ENCODE measurements at regions not wholly inside any gene's neighbourhood (a gene's known extent, or its start where the extent isn't known, plus 50 kb on each side); places are given as distances from the start of the nearest gene placed in this dataset.

DNA sequence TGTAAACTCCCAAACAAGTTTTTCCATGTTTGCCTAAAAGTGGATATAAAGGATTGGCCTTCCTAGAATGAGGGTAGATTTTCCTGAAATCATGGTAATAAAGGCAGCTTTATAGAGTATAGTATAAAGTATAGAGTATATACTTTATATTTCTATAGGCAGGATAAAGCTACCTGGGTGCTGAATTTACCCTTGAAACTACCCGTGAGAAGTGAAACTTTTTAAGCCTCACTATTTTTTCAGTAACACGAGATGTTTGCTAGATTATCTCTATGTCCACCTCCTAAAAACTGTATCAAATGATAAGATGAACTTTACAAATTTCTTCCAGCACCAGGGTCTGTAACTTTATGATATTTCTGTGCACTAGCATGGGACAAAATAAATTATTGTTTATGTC is 340.0 kb upstream of the GALNTL6 start:
- no peak overlapping the region for H3K4me3 ChIP-seq (ENCODE audit: low read depth in 1 of 2, low read length in 1 of 2)
- no peak overlapping the region for H3K27ac ChIP-seq
- H3K9me3 ChIP-seq: no peaks in the 10 kb centered on the region
- TF ChIP-seq, protein P1, sequence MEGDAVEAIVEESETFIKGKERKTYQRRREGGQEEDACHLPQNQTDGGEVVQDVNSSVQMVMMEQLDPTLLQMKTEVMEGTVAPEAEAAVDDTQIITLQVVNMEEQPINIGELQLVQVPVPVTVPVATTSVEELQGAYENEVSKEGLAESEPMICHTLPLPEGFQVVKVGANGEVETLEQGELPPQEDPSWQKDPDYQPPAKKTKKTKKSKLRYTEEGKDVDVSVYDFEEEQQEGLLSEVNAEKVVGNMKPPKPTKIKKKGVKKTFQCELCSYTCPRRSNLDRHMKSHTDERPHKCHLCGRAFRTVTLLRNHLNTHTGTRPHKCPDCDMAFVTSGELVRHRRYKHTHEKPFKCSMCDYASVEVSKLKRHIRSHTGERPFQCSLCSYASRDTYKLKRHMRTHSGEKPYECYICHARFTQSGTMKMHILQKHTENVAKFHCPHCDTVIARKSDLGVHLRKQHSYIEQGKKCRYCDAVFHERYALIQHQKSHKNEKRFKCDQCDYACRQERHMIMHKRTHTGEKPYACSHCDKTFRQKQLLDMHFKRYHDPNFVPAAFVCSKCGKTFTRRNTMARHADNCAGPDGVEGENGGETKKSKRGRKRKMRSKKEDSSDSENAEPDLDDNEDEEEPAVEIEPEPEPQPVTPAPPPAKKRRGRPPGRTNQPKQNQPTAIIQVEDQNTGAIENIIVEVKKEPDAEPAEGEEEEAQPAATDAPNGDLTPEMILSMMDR (IDR thresholded peaks at IDR 0.05): no peak
- H3K4me1 ChIP-seq (ENCODE audit: control insufficient read depth in 1 of 2, insufficient read depth in 1 of 2, low read depth in 1 of 2, low read length in 1 of 2): no peaks in the 10 kb centered on the region
- no peaks in the 10 kb centered on the region for H3K36me3 ChIP-seq
- H3K27me3 ChIP-seq: no peaks in the 10 kb centered on the region

DNA sequence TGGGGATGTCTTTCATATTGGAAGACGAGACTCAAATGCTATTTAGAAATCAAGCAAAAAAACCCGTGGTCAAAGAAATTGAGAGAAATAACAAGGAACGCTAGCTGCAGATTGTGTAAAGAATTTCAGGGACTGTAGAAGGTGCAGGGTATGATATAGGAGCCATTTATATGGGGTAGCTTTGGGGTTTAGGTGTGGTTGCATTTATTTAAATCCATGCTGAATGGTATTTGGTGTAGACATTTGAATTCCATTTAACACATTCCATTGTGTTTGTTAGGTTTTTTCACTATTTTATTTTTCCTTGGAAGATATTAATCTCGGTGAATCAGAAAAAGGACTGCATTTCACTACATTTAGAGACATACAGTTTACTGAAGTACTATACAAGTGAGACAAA is 341.0 kb upstream of the GALNTL6 start:
- TF ChIP-seq, protein P1 (IDR thresholded peaks at IDR 0.05): no peak
- Histone ChIP-seq H3K9me3 (no peaks in the 10 kb centered on the region), H3K27ac (no peak overlapping the region), H3K27me3 (no peaks in the 10 kb centered on the region), H3K4me1 (ENCODE audit: control insufficient read depth in 1 of 2, insufficient read depth in 1 of 2, low read depth in 1 of 2, low read length in 1 of 2) (no peaks in the 10 kb centered on the region), H3K36me3 (no peaks in the 10 kb centered on the region), H3K4me3 (ENCODE audit: low read depth in 1 of 2, low read length in 1 of 2) (no peak overlapping the region)

DNA sequence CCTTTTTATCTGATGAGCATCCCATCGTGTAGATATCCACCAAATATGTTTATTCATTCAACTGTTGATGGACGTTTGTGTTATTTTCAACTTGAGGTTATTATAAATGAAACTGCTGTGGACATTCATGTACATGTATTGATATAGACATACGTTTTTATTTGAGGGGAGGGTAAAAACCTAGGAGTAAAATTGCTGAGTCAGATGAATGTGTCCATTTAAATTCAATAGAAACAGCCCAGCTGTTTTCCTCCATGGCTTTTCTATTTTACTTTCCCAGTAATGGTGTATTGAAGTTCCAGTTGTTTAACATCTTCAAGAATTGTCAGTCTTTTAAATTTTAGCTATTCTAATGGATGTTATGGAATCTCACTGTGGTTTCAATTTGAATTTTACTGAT is 348.7 kb upstream of the GALNTL6 start:
- Histone ChIP-seq H3K4me3 (ENCODE audit: low read depth in 1 of 2, low read length in 1 of 2) (no peak overlapping the region), H3K27ac (no peak overlapping the region), H3K9me3 (no peaks in the 10 kb centered on the region), H3K27me3 (no peaks in the 10 kb centered on the region), H3K4me1 (ENCODE audit: control insufficient read depth in 1 of 2, insufficient read depth in 1 of 2, low read depth in 1 of 2, low read length in 1 of 2) (no peaks in the 10 kb centered on the region), H3K36me3 (no peaks in the 10 kb centered on the region)
- TF ChIP-seq, protein P1 (IDR thresholded peaks at IDR 0.05): no peak

DNA sequence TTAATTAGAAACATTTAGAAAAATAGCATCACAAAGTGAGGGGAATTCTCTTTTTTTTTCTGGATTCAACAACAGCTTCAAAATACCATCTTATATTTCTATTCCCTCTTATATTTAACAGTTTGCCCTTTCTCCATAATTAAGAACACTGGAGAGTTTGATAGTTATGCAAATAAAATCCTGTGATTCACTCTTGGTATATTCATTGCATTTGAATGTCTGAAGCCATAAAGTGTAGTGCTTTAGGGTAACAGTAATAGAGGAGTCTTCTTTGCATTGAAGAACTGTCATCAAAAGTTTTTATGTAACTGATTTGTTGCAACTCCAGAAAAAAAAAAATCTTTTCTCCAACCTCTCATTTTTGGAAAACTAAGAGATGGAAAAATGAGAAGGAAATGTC is 352.0 kb upstream of the GALNTL6 start:
- Histone ChIP-seq H3K36me3 (no peaks in the 10 kb centered on the region), H3K4me1 (ENCODE audit: control insufficient read depth in 1 of 2, insufficient read depth in 1 of 2, low read depth in 1 of 2, low read length in 1 of 2) (no peaks in the 10 kb centered on the region), H3K9me3 (no peaks in the 10 kb centered on the region), H3K4me3 (ENCODE audit: low read depth in 1 of 2, low read length in 1 of 2) (no peak overlapping the region), H3K27ac (no peak overlapping the region), H3K27me3 (no peaks in the 10 kb centered on the region)
- TF ChIP-seq, protein P1 (IDR thresholded peaks at IDR 0.05): no peak

DNA sequence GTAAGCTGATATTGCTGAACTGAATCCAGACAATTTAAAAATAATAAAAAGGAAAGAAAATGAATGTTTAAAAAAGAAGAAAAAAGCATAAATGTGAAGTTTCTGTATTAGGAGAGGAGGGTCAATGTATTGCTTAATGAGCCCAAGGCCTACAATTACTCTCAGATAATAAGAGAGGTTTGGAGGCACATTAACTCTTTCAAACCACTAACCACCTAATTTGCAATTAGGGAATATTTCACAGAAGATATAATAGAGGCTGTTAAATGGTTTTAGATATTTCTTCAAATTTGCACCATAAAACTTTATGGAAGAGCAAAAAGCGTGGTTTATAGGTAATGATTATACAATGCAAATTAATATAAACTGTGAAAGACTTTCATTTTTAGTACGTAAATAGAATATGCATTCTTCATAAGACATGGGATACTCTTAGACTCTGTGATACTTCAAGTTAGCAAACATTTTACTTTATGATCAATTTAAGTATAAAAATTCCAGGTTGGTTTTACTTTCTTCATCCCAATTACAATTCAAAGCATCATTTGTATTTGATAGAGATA is 364.2 kb upstream of the GALNTL6 start:
- Histone ChIP-seq H3K9me3 (no peaks in the 10 kb centered on the region), H3K27me3 (no peaks in the 10 kb centered on the region), H3K27ac (no peak overlapping the region), H3K36me3 (no peaks in the 10 kb centered on the region), H3K4me1 (ENCODE audit: control insufficient read depth in 1 of 2, insufficient read depth in 1 of 2, low read depth in 1 of 2, low read length in 1 of 2) (no peaks in the 10 kb centered on the region), H3K4me3 (ENCODE audit: low read depth in 1 of 2, low read length in 1 of 2) (no peak overlapping the region)
- TF ChIP-seq, protein P1 (IDR thresholded peaks at IDR 0.05): no peak

DNA sequence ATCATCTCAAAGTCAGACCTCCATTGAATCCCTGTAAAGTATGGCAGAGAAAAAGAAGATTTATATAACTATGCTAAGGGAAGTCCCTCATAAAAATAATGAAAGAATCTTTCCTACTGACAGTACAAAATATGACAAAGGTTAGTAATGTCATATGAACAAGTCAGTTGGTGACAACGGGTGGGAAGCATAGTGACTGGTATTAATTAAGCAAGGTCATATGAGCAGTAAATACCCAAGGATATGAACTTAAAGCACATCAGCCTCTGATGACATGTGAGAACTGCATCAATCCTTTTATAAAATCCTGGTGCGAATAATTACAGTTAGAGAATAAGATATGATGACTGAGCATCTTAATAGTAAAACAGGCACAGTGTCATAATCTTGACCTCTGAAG is 364.8 kb upstream of the GALNTL6 start:
- Histone ChIP-seq H3K9me3 (no peaks in the 10 kb centered on the region), H3K36me3 (no peaks in the 10 kb centered on the region), H3K4me3 (ENCODE audit: low read depth in 1 of 2, low read length in 1 of 2) (no peak overlapping the region), H3K27me3 (no peaks in the 10 kb centered on the region), H3K4me1 (ENCODE audit: control insufficient read depth in 1 of 2, insufficient read depth in 1 of 2, low read depth in 1 of 2, low read length in 1 of 2) (no peaks in the 10 kb centered on the region), H3K27ac (no peak overlapping the region)
- TF ChIP-seq, protein P1 (IDR thresholded peaks at IDR 0.05): no peak
